ENCODE measurements at regions not wholly inside any gene's neighbourhood (a gene's known extent, or its start where the extent isn't known, plus 50 kb on each side); places are given as distances from the start of the nearest gene placed in this dataset.
A peak's percentile ranks its signal among the peaks of the same experiment; 100 is the strongest.
"Not testable (repeated sequence)": the region's sequence is repeated elsewhere in the genome, so short reads cannot be mapped to it uniquely, and the experiment has no call there.

- no peak for DNase-seq (ENCODE audit: low read depth in 4 of 4, low spot score in 3 of 4)
These were observed 71.9 kb upstream of the HABP2 start for GRCh38 chr10:113480851-113481502.

- no peak for DNase-seq (ENCODE audit: low read depth in 4 of 4, low spot score in 3 of 4)
These were observed 68.4 kb upstream of the HABP2 start for GRCh38 chr10:113484487-113484886.

GRCh38 chr10:113485736-113486135 lies 67.1 kb upstream of the HABP2 start:
- no peak for DNase-seq (ENCODE audit: low read depth in 4 of 4, low spot score in 3 of 4)

- no peak for DNase-seq (ENCODE audit: low read depth in 4 of 4, low spot score in 3 of 4)
These were observed 66.3 kb upstream of the HABP2 start for GRCh38 chr10:113486531-113486930.

- DNase-seq (ENCODE audit: low read depth in 4 of 4, low spot score in 3 of 4) = no peak
These were observed 65.7 kb upstream of the HABP2 start for GRCh38 chr10:113487154-113487553.

GRCh38 chr10:113488186-113488585 lies 64.7 kb upstream of the HABP2 start:
- DNase-seq (ENCODE audit: low read depth in 4 of 4, low spot score in 3 of 4) = no peak

- DNase-seq (ENCODE audit: low read depth in 4 of 4, low spot score in 3 of 4) = not testable (repeated sequence)
These were observed 63.3 kb upstream of the HABP2 start for GRCh38 chr10:113489522-113489921.

- no peak for DNase-seq (ENCODE audit: low read depth in 4 of 4, low spot score in 3 of 4)
These were observed 60.8 kb upstream of the HABP2 start for GRCh38 chr10:113491967-113492565.

GRCh38 chr10:113493195-113493594 lies 59.7 kb upstream of the HABP2 start:
- DNase-seq (ENCODE audit: low read depth in 4 of 4, low spot score in 3 of 4) = no peak

- no peak for DNase-seq (ENCODE audit: low read depth in 4 of 4, low spot score in 3 of 4)
These were observed 59.0 kb upstream of the HABP2 start for GRCh38 chr10:113493882-113494301.

- DNase-seq (ENCODE audit: low read depth in 4 of 4, low spot score in 3 of 4) = no peak
These were observed 58.1 kb upstream of the HABP2 start for GRCh38 chr10:113494761-113495160.

- DNase-seq (ENCODE audit: low read depth in 4 of 4, low spot score in 3 of 4) = no peak
These were observed 57.3 kb upstream of the HABP2 start for GRCh38 chr10:113495553-113495952.

- peak in 1 of 4 donors; percentile 22 for DNase-seq (ENCODE audit: low read depth in 4 of 4, low spot score in 3 of 4)
These were observed 56.4 kb upstream of the HABP2 start for GRCh38 chr10:113496111-113497109.

GRCh38 chr10:113497198-113497597 lies 55.7 kb upstream of the HABP2 start:
- no peak for DNase-seq (ENCODE audit: low read depth in 4 of 4, low spot score in 3 of 4)

GRCh38 chr10:113498997-113499396 lies 53.9 kb upstream of the HABP2 start:
- no peak for DNase-seq (ENCODE audit: low read depth in 4 of 4, low spot score in 3 of 4)

GRCh38 chr10:113499806-113500205 lies 53.0 kb upstream of the HABP2 start:
- no peak for DNase-seq (ENCODE audit: low read depth in 4 of 4, low spot score in 3 of 4)

- not testable (repeated sequence) for DNase-seq (ENCODE audit: low read depth in 4 of 4, low spot score in 3 of 4)
These were observed 51.8 kb upstream of the HABP2 start for GRCh38 chr10:113501031-113501430.

Data from left renal pelvis (tissue), 4 donors.